AG04449 (cell line): ENCODE measurements at regions not wholly inside any gene's neighbourhood (a gene's known extent, or its start where the extent isn't known, plus 50 kb on each side); places are given as distances from the start of the nearest gene placed in this dataset.

ENCODE experiments used
- CTCF ChIA-PET: fragments of 350-600 bp; formaldehyde crosslinking; extraction: SDS; loops from one replicate; lab custom pipeline; 2021; ENCODE audit warnings: antibody characterized with exemption; lab: Yijun Ruan, JAX
- POLR2A ChIA-PET: fragments of 400-600, 350-600 bp; formaldehyde crosslinking; extraction: SDS; loops from one replicate; lab custom pipeline; 2020; ENCODE audit warnings: antibody characterized with exemption, inconsistent platforms; lab: Yijun Ruan, JAX
- DNase-seq: peaks from one replicate; pipeline ENCODE4 v3.0.0-alpha.2; 2010; ENCODE audit warnings: low read depth, low spot score
- H3K4me3 ChIP-seq: 2 replicates; pipeline ENCODE4 v1.5.1; 2011; ENCODE audit warnings: low read depth, mild to moderate bottlenecking, control low read depth, low read length
- CTCF ChIP-seq: IDR thresholded peaks from one replicate; pipeline ENCODE4 v1.5.1; 2011; ENCODE audit warnings: mild to moderate bottlenecking, moderate library complexity, low read length, control low read depth, inconsistent platforms; ENCODE audit not compliant: insufficient read depth; ENCODE audit errors: missing control alignments

- no peak overlapping the region for H3K4me3 ChIP-seq
- TF ChIP-seq CTCF, result no peak
- no peak for DNase-seq
- CTCF ChIA-PET, result interaction anchor here (2.3 to 4.0 kb wide), 2 partner anchors 12 to 465 kb away, joined by 7 to 22 read pairs; no protein-coding TSS in a partner anchor
- POLR2A ChIA-PET, result no interaction called here
Measured at GRCh38 chr12:11568155-11568761, 81.2 kb upstream of the ETV6 start.

GRCh38 chr12:11568762-11569478 lies 80.6 kb upstream of the ETV6 start:
- CTCF ChIA-PET, result interaction anchor here (2.3 to 4.0 kb wide), 2 partner anchors 11 to 464 kb away, joined by 7 to 22 read pairs; no protein-coding TSS in a partner anchor
- TF ChIP-seq CTCF, result no peak

GRCh38 chr12:11569716-11570115 lies 79.8 kb upstream of the ETV6 start:
- H3K4me3 ChIP-seq, result no peak overlapping the region
- ChIA-PET CTCF (interaction anchor here (1.2 to 4.0 kb wide), 3 partner anchors 10 to 463 kb away, joined by 3 to 22 read pairs (median 7); no protein-coding TSS in a partner anchor), POLR2A (interaction anchor here (0.6 kb wide), 1 partner anchor 209 kb away, joined by 3 read pairs; no protein-coding TSS in a partner anchor)
- no peak for DNase-seq
- no peak for TF ChIP-seq CTCF

More at GRCh38 chr12:11568762-11569478, 80.6 kb upstream of the ETV6 start:
- POLR2A ChIA-PET, result interaction anchor here (0.6 kb wide), 1 partner anchor 209 kb away, joined by 3 read pairs; no protein-coding TSS in a partner anchor
- H3K4me3 ChIP-seq, result no peak overlapping the region
- DNase-seq, result no peak

- POLR2A ChIA-PET, result no interaction called here
- no peak for DNase-seq
Measured at GRCh38 chr12:11573880-11574279, 75.6 kb upstream of the ETV6 start.

GRCh38 chr12:11576104-11576503 lies 73.4 kb upstream of the ETV6 start:
- no peak overlapping the region for H3K4me3 ChIP-seq
- no peak for TF ChIP-seq CTCF
- no peak for DNase-seq
- CTCF ChIA-PET, result interaction anchor here (1.5 kb wide), 1 partner anchor 458 kb away, joined by 4 read pairs; no protein-coding TSS in a partner anchor
- POLR2A ChIA-PET, result no interaction called here

More at GRCh38 chr12:11573880-11574279, 75.6 kb upstream of the ETV6 start:
- H3K4me3 ChIP-seq, result no peak overlapping the region
- TF ChIP-seq CTCF, result no peak
- CTCF ChIA-PET, result interaction anchor here (1.0 kb wide), 1 partner anchor 19 kb away, joined by 4 read pairs; no protein-coding TSS in a partner anchor
